ENCODE measurements at regions not wholly inside any gene's neighbourhood (a gene's known extent, or its start where the extent isn't known, plus 50 kb on each side); places are given as distances from the start of the nearest gene placed in this dataset.

DNA sequence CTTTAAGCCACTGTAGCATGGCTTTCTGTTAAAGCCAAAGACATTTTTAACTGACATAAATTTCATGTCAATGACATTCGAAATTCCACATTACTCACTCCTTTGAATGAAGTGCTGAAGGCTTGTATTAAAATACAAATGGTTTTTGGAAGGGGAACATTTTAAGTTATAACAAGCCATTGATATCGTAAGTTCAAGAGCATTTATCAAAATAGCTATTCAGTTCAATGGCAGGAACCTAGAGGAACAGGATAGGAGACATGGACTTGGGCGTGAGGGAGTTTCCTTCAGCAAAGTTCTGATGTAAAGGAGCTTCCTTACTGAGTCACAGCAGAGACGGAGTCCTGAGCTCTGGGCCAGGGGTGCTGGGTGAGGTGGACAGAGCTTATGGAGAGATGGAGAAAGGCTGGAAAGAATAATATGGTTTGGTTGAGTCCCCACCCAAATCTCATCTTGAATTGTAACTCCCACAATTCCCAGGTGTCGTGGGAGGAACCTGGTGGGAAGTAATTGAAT, 631.8 kb downstream of the BNC2 start:
- TF ChIP-seq, protein P1, sequence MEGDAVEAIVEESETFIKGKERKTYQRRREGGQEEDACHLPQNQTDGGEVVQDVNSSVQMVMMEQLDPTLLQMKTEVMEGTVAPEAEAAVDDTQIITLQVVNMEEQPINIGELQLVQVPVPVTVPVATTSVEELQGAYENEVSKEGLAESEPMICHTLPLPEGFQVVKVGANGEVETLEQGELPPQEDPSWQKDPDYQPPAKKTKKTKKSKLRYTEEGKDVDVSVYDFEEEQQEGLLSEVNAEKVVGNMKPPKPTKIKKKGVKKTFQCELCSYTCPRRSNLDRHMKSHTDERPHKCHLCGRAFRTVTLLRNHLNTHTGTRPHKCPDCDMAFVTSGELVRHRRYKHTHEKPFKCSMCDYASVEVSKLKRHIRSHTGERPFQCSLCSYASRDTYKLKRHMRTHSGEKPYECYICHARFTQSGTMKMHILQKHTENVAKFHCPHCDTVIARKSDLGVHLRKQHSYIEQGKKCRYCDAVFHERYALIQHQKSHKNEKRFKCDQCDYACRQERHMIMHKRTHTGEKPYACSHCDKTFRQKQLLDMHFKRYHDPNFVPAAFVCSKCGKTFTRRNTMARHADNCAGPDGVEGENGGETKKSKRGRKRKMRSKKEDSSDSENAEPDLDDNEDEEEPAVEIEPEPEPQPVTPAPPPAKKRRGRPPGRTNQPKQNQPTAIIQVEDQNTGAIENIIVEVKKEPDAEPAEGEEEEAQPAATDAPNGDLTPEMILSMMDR (conservative IDR thresholded peaks at IDR 0.05 in 1 of 2, IDR thresholded peaks at IDR 0.05 in 1 of 2; ENCODE audit: low read depth in 1 of 2, low read length in 2 of 2), result no peak
- TF ChIP-seq EZH2 (IDR thresholded peaks at IDR 0.05; ENCODE audit: low read length, missing control alignments), result no peak

Data from fibroblast of lung (primary cell).